ENCODE measurements at regions not wholly inside any gene's neighbourhood (a gene's known extent, or its start where the extent isn't known, plus 50 kb on each side); places are given as distances from the start of the nearest gene placed in this dataset.

GRCh38 chr15:35958021-35958420, 412.1 kb upstream of the DPH6 start:
- H4K20me1 ChIP-seq (ENCODE audit: insufficient read depth, low read length) = no peaks in the 10 kb centered on the region
- FAIRE-seq (no peak), DNase-seq (ENCODE audit: low read depth) (peak; percentile 87)
- TF ChIP-seq EZH2 (IDR thresholded peaks at IDR 0.05; ENCODE audit: insufficient read depth, low read length) = no peak
- TF ChIP-seq, protein P1, sequence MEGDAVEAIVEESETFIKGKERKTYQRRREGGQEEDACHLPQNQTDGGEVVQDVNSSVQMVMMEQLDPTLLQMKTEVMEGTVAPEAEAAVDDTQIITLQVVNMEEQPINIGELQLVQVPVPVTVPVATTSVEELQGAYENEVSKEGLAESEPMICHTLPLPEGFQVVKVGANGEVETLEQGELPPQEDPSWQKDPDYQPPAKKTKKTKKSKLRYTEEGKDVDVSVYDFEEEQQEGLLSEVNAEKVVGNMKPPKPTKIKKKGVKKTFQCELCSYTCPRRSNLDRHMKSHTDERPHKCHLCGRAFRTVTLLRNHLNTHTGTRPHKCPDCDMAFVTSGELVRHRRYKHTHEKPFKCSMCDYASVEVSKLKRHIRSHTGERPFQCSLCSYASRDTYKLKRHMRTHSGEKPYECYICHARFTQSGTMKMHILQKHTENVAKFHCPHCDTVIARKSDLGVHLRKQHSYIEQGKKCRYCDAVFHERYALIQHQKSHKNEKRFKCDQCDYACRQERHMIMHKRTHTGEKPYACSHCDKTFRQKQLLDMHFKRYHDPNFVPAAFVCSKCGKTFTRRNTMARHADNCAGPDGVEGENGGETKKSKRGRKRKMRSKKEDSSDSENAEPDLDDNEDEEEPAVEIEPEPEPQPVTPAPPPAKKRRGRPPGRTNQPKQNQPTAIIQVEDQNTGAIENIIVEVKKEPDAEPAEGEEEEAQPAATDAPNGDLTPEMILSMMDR (IDR thresholded peaks at IDR 0.05; ENCODE audit: insufficient read depth, low read depth, low read length) = no peak
- Mint-ChIP-seq H3K4me1 (ENCODE audit: low read depth, unreplicated experiment) (peaks cover 2% of the 10 kb centered on the region), H3K27me3 (ENCODE audit: low read depth, unreplicated experiment) (no peaks in the 10 kb centered on the region), H3K9me3 (ENCODE audit: unreplicated experiment) (no peaks in the 10 kb centered on the region), H3K36me3 (ENCODE audit: low read depth, unreplicated experiment) (no peaks in the 10 kb centered on the region), H3K4me3 (ENCODE audit: unreplicated experiment) (no peak overlapping the region), H3K27ac (ENCODE audit: unreplicated experiment) (no peak overlapping the region)
- no peak overlapping the region for H3K9ac ChIP-seq (ENCODE audit: low read length)
- H3K4me2 ChIP-seq (ENCODE audit: low read length) = no peak overlapping the region
- no peaks in the 10 kb centered on the region for H3K79me2 ChIP-seq (ENCODE audit: insufficient read depth, low read length)
- no peak overlapping the region for H2AFZ ChIP-seq (ENCODE audit: low read depth, low read length)
- H3K27ac ChIP-seq (ENCODE audit: low read depth, low read length) = no peak overlapping the region
- no peaks in the 10 kb centered on the region for H3K36me3 ChIP-seq (ENCODE audit: insufficient read depth, low read length)
- H3K4me3 ChIP-seq (ENCODE audit: insufficient read depth, low read depth, low read length) = no peak overlapping the region
- no peaks in the 10 kb centered on the region for H3K4me1 ChIP-seq (ENCODE audit: insufficient read depth, low read length)
- H3K9me3 ChIP-seq (ENCODE audit: insufficient read depth, low read depth, low read length) = no peaks in the 10 kb centered on the region
- no peaks in the 10 kb centered on the region for H3K27me3 ChIP-seq (ENCODE audit: insufficient read depth, low read length)

- H3K4me1 Mint-ChIP-seq (ENCODE audit: low read depth, unreplicated experiment) = peaks cover 2% of the 10 kb centered on the region
- Histone ChIP-seq H2AFZ (ENCODE audit: low read depth, low read length) (no peak overlapping the region), H4K20me1 (ENCODE audit: insufficient read depth, low read length) (no peaks in the 10 kb centered on the region), H3K9ac (ENCODE audit: low read length) (no peak overlapping the region), H3K27me3 (ENCODE audit: insufficient read depth, low read length) (no peaks in the 10 kb centered on the region), H3K9me3 (ENCODE audit: insufficient read depth, low read depth, low read length) (no peaks in the 10 kb centered on the region), H3K4me3 (ENCODE audit: insufficient read depth, low read depth, low read length) (no peak overlapping the region), H3K4me1 (ENCODE audit: insufficient read depth, low read length) (no peaks in the 10 kb centered on the region), H3K36me3 (ENCODE audit: insufficient read depth, low read length) (no peaks in the 10 kb centered on the region), H3K4me2 (ENCODE audit: low read length) (no peak overlapping the region), H3K79me2 (ENCODE audit: insufficient read depth, low read length) (no peaks in the 10 kb centered on the region), H3K27ac (ENCODE audit: low read depth, low read length) (no peak overlapping the region)
- H3K4me3 Mint-ChIP-seq (ENCODE audit: unreplicated experiment) = no peak overlapping the region
- no peaks in the 10 kb centered on the region for H3K9me3 Mint-ChIP-seq (ENCODE audit: unreplicated experiment)
- peak; percentile 23 for DNase-seq (ENCODE audit: low read depth)
- TF ChIP-seq, protein P1 (IDR thresholded peaks at IDR 0.05; ENCODE audit: insufficient read depth, low read depth, low read length) = no peak
- no peak for TF ChIP-seq EZH2 (IDR thresholded peaks at IDR 0.05; ENCODE audit: insufficient read depth, low read length)
- no peaks in the 10 kb centered on the region for H3K27me3 Mint-ChIP-seq (ENCODE audit: low read depth, unreplicated experiment)
- no peaks in the 10 kb centered on the region for H3K36me3 Mint-ChIP-seq (ENCODE audit: low read depth, unreplicated experiment)
- FAIRE-seq = no peak
- H3K27ac Mint-ChIP-seq (ENCODE audit: unreplicated experiment) = no peak overlapping the region
Measured at GRCh38 chr15:35958975-35959374, 413.0 kb upstream of the DPH6 start.

DNA sequence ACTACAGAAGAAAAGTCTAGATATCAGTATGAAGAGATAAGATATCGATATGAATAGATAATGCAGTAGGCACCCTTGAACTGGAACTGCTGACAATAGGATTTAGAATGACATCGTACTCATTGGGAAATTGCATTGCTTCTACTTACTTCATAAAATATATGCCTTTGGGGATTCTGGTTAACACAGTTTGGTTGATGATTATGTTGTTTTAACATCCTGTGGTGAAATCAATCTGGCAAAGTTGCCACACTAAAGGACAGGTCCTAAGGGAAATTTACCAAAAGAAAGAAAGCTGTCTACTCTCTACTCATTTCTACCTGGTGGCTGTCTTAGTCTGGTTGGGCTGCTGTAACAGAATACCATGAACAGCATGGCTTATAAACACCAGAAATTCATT, 417.4 kb upstream of the DPH6 start:
- TF ChIP-seq, protein P1 (IDR thresholded peaks at IDR 0.05; ENCODE audit: insufficient read depth, low read depth, low read length) = no peak
- TF ChIP-seq EZH2 (IDR thresholded peaks at IDR 0.05; ENCODE audit: insufficient read depth, low read length) = no peak
- Histone ChIP-seq H3K79me2 (ENCODE audit: insufficient read depth, low read length) (no peaks in the 10 kb centered on the region), H3K4me1 (ENCODE audit: insufficient read depth, low read length) (no peaks in the 10 kb centered on the region), H3K27me3 (ENCODE audit: insufficient read depth, low read length) (no peaks in the 10 kb centered on the region), H3K9me3 (ENCODE audit: insufficient read depth, low read depth, low read length) (no peaks in the 10 kb centered on the region), H3K4me3 (ENCODE audit: insufficient read depth, low read depth, low read length) (no peak overlapping the region), H3K9ac (ENCODE audit: low read length) (no peak overlapping the region), H4K20me1 (ENCODE audit: insufficient read depth, low read length) (no peaks in the 10 kb centered on the region), H3K4me2 (ENCODE audit: low read length) (no peak overlapping the region), H2AFZ (ENCODE audit: low read depth, low read length) (no peak overlapping the region), H3K27ac (ENCODE audit: low read depth, low read length) (no peak overlapping the region), H3K36me3 (ENCODE audit: insufficient read depth, low read length) (no peaks in the 10 kb centered on the region)
- Mint-ChIP-seq H3K27ac (ENCODE audit: unreplicated experiment) (no peak overlapping the region), H3K36me3 (ENCODE audit: low read depth, unreplicated experiment) (no peaks in the 10 kb centered on the region), H3K4me1 (ENCODE audit: low read depth, unreplicated experiment) (peaks cover 2% of the 10 kb centered on the region), H3K4me3 (ENCODE audit: unreplicated experiment) (no peak overlapping the region), H3K9me3 (ENCODE audit: unreplicated experiment) (no peaks in the 10 kb centered on the region), H3K27me3 (ENCODE audit: low read depth, unreplicated experiment) (no peaks in the 10 kb centered on the region)
- DNase-seq (ENCODE audit: low read depth) = no peak
- FAIRE-seq = no peak

Data from astrocyte (in vitro differentiated cells and primary cell).